Activated CD4-positive, alpha-beta T cell treated with anti-CD3 and anti-CD28 coated beads, Interleukin-2, amount 50 U/mL, for 4 hours (primary cell): ENCODE measurements at regions not wholly inside any gene's neighbourhood (a gene's known extent, or its start where the extent isn't known, plus 50 kb on each side); places are given as distances from the start of the nearest gene placed in this dataset.

Source experiments
- DNase-seq, 2 experiments: peaks; one replicate each; pipeline ENCODE4 v3.0.0-alpha.2; 2020

DNA sequence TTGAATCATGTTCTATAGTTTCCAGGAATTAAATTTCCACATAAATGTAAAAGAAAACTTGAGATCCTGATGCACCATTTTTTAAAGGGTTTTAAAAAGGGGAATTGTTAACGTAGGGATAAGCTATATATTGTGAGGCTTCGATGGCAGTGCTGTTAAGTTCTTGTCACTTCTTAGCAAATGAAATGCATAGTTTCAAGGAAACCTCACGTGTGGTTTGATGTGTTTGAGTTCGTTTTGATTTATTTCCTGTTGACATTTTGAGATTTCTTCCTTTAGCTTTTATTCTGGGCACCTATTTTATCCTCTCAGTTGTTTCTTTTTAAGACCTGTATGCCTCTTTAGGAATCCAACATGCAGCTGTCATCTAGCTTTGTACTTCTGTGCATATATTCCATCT is 301.0 kb downstream of the DOCK8 start:
- DNase-seq = no peak

DNA sequence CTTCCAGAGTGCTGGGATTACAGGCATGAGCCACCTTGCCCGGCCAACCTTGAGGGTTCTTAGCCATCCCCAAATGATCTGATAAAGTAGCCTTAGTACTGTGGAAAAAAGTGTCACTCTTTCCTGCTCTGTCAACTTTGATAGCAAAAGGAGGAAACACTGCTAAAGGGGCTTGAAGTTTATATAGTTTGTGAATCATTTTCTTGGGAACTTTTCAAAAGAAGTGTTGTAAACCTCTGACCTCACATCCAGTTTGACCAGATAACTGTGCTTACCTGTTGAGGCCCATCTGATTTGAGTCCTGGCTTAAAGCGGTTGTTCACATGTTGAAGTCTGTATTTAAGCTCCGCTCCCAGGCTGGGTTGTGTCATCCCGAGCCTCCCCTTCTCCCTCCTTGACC is 303.3 kb downstream of the DOCK8 start:
- no peak for DNase-seq

DNA sequence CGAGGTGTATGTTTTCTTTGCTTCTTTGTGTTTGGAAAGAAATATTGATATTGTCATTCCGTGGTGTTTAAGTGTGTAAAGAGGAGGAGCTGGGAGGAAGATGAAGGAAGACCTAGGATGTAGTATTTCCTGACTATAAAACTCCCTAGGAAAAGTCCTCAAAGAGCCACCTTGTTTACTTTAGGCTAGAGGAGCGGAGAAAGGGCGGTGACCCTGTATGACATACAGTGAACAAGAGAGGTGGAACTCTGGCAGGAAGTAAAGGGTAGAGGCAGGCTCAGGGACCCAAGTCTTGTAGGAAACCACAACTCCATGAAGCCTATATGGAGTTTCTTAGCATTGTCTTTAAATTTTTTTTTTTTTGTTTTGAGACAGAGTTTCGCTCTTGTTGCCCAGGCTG is 303.9 kb downstream of the DOCK8 start:
- no peak for DNase-seq

DNA sequence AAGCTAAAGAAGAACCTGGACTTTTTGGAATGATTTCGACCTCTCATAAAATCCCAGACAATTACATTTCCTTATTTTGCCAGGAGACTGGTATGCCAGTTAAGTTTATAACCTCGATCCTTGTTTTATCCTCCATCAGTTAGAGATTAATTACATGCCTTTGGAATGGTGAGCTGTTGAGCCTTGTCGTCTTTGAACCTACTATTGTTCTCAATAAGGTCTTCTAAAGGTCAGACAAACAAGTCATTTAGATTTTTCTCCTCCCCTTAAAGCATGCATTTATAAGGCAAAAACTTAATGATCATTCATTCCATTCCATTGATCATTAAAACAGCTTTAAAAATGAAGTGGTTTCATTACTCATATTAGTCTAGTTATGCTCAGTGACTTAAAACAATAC is 304.9 kb downstream of the DOCK8 start:
- DNase-seq = no peak

DNA sequence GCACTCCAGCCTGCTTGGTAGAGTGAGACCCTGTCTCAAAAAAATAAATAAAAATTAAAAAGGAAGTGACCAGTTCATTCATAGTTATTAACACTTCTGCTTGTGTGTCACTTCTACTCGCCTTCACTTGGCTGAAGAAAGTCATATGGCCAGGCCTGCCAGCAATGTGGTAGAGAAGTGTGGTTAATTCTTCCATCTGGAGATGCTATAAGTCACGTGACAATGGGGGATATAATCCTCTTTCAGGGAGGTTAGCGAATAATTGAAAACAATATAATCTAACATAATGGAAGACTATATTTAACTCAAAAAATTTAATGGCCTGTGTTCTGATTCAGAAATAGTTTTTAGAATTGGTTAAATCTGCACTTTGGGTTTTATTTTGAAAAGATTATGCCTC is 305.6 kb downstream of the DOCK8 start:
- no peak for DNase-seq

DNA sequence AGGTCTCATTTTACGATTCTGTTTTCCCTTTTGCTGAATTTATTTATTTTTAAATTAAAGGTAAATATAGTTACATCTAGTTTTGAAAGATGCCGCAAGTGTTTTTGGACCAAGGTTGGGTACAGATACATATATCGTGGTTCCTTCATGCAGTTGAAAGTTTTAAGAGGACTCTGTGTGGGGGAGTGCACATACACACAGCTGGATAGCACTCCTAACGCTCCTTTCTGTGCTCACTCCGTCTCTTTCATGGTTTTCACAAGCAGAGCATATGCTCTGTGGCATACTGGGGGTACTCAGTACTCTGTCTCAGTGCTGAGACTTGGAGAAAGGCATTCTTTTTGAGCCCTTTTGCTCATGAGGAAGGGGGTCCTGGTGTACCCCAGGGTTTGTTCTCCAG is 307.5 kb downstream of the DOCK8 start:
- DNase-seq = no peak

DNA sequence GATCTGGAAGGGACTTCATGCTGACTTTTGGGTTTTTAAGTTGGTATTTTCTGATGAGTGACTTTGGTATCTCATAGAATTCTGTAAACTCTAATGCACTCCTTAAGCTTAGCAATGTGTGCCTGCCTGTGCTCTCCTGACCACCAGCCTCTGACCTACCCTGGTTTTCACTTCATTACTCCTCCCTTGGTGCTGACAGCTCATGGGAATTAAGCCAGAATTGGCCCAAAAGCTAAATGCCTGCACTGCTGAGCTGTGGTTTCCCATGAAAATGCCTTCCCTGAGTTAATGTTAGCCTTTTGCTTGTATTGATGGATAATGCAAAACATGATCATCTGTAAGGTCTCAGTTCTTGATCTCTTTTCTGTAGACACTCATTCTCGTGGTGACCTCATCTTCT is 308.0 kb downstream of the DOCK8 start:
- no peak for DNase-seq

DNA sequence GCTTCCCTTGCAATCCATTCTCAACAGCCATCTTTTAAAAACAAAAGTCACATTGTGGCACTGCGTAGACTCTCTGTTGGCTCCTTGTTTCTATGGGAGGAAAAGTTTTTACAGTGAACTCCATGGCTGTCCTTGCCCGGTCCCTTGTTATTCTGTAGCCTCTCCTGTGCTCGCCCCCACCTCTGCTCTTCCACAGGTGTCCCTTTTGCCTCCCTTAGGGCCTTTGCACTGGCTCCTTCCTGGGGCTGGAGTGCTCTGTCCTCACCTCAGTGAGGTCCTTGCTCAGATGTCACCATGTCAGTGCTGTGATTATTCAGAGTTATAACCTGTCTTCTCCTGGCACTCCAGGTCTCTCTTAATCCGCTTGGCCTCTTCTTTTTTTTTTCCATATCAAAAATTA is 308.8 kb downstream of the DOCK8 start:
- DNase-seq = no peak

DNA sequence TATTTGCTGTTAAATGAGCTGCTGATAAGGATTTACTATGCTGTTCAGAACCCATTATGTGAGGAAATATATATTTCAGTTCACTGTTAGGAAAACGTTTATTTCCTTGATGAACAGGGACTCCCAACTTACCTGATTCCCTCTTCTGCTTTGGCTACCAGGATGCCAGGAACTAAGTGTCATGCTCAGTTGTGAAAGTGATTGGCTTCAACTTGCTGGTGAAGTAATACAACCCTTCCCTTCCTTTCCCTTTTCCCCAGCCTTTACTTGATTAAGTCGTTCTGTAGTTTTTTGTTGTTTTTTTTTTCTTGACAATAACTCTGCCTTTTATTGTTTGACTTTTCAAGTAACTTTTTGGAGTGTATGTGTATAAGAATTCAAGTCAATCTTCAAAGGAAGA is 309.3 kb downstream of the DOCK8 start:
- no peak for DNase-seq

DNA sequence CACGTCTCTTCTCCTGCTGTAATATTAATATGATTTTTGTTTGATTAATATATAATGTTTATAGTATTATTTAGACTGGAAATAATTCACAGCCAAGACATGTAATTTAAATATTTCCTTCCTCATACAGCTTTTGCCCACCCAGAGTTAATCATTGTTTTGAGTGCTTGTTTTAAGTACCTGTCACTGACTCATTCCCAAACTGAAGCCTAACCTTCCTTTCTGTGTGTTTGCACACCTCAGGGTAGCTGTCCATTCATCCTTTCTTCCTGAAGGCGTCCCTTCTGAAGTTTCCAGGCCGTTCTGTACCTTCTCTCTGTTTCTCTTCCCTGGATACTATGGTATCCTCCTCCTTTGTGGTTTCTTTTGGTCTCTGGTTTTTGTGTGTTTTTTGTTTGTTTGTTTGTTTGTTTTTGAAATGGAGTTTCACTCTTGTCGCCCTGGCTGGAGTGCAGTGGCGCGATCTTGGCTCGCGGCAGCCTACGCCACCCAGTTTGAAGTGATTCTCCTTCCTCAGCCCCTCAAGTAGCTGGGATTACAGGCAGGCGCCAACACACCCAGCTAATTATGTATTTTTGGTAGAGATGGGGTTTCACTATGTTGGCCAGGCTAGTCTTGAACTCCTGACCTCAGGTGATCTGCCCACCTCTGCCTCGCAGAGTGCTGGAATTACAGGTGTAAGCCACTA is 312.4 kb downstream of the DOCK8 start:
- no peak for DNase-seq

DNA sequence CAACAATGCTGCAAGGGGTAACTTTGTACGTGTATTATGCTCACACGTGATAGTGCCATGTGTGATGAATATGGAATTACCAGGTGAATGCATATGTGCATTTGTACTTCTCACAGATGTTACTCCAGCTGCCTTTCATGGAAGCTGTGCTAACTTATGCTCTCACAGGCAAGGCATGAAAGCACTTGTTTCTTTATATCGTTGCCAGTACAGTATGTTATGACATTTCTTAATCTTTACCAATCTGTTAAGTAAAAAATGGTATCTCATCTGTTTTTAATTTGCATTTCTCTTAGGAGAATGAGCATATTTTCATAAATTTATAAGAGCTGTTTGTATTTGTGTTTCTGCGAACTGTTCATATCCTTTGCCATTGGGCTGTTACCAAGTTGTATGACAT is 311.8 kb upstream of the DMRT1 start:
- DNase-seq = no peak

DNA sequence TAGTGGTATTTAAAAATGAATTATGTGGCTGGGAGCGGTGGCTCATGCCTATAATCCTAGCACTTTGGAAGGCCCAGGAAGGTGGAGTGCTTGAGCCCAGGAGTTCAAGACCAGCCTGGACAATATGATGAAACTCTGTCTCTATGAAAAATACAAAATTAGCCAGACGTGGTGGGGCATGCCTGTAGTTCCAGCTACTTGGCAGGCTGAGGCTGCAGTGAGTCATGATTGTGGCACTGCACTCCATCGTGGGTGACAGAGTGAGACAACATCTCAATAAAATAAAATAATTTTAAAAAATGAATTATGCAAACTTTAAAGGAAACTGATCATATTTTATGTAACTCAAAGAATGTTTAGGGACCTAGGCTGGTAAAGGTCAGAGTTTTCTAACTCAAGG is 310.8 kb upstream of the DMRT1 start:
- no peak for DNase-seq

DNA sequence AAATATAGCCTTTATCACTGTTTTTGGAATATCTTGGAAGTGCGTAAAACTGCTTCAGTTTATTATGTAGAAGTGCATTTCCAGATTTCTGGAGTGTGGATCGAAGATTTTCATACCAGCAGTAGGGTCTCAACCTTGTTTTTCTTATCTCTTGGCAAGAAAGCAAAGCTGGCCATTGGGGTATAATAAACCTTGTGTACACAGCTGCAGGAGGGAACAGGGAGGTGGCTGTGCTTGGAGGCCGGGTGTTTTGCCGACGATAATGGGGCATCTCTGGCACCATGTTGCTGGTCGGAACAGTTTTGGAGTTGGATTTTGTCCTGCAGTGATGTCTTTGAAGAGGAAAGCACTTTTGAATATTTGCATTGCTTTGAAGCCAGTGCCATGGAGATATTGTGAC is 308.8 kb upstream of the DMRT1 start:
- no peak for DNase-seq

DNA sequence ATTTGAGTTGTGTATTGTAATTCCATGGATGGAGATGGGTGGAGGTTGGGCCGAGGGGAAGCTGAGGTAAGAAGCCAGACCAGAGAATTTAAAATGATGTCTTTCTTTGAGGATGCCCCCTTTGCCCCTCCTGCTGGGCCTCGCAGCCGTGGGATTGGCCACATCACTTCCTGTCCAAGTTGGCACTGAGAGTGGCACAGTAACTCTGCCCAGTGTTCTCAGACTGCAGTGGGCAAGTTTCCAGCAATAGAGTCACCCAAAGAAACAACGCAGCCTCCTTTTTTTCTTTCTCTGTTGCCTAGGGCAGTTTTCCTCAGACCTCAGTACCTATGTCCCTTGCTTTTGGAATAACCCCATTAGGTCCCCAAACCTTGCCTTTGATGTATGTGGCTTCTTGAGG is 306.6 kb upstream of the DMRT1 start:
- no peak for DNase-seq

DNA sequence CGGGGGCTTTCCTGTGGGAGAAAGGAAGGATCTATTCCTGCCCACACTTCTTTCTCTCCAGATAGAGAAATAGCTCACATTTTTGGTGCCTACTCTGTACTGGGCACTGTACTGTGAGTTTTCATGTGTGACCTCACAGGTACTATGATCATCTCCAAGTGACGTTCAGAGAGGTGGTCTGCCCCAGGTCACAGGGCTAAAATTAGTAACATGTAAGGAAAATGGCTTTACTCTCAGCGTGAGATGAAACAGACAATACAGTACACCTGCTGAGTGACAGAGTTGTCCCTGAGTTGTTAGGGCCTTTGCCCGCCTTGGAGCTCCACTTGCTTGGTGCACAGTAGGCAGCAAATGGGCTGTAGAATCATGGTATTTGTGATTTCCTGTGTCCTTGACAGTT is 306.1 kb upstream of the DMRT1 start:
- no peak for DNase-seq

DNA sequence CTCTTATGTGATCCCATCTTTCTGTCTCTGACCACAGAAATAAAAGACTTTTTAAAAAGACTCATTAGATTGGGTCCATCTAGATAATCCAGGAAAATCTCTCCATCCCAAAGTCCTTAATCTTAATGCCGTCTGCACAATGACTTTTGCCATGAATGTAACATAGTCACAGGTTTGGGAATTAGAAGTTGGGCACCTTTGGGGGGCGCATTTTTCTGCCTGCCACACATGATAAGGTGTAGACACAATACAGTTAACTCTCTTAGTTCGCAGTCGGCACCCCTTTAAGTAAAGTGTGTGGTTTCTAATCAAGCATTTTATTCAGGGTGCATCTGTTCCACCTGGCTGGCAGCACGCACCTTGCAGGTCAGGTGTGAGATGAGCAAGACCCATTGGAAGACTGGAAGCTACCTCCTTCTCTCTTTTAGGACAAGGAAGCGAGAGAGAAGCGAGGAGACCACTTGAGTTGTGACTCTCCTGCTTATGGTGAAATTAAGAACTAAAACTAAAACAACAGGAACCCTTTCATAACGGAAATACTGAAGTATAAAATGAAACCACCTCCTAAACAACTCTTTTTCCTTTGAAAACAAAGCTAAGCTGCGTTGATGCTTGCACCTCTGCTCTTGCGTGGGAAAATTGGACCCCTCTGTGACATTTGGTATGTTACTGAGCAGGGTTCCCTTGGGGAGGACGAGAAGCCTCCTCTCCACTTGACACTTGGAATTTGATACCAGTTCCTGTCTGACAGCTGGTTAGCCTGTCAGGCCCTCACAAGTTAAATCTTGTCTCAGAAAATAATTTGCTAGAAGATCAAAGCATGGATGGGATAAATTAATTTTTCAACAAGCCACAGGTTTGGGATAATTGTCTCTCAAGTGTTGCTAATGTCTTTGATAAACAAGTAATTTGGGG is 304.6 kb upstream of the DMRT1 start:
- no peak for DNase-seq

DNA sequence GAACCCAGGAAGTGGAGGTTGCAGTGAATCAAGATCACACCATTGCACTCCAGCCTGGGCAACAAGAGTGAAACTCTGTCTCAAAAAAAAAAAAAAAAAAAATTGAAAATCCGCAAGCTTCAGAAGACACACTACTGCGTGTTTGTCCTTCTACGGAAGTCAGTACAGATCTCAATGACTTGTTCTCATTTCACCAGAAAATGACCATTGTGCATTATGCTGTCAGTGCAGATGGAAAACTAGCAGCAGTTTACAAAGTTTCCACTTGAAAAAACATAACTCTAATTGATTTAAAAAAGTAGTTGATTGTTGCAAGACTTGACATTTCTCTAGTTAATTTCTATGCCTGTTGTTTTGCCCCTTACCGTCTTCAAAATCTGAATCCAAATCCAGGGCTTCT is 298.0 kb upstream of the DMRT1 start:
- DNase-seq = no peak

DNA sequence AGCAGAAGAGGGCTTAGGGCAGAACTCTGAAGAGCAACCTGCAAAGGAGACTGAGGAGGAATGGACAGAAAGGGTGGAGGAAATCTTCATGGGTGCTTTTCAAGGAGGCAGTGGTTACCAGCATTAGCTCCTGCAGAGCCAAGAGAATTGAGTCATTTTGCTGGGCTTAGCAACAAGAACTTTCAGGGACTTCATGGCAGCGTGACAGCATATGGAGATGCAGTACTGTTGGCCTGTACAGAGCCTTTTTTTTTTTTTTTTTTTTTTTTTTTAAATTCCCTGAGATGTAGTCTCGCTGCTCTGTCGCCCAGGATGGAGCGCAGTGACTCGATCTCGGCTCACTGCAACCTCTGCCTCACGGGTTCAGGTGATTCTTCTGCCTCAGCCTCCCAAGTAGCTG is 296.0 kb upstream of the DMRT1 start:
- no peak for DNase-seq

DNA sequence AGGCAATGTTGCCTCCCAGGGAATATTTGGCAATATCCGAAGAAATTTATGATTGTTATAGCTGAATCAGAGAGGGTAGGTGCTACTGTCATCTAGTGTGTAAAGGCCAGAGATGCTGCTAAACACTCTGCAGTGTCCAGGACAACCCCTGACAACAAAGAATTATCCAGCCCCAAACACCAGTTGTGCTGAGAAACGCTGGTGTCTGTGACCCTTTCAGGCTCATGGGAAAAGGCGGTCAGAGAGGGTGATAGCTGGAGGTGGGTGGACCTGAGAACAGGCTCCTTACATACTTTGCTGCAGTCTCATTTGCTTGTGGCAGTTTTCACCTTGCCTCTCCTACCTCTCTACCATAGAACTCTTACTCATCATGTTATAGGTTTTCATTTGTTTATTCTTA is 295.3 kb upstream of the DMRT1 start:
- no peak for DNase-seq

DNA sequence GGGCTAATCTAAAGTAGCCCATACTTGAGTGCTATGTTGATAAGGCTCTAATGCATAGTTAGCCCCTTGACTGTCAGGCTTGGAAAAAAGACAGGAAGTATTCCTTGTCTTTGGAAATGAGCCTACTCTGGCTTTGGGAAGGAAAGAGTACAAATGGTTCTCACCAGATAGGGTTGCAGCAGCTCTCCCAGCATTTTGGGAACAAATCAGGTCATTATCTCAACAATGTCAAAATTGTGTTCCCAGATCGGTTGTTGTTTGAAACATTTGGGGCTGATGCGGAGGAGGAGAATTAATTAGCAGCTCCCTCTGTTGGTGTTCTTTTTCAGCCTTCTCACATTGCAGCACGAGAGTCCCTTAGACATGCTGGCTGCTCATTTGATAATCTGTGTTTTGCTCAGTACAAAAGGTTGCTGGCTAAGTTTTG is 294.7 kb upstream of the DMRT1 start:
- DNase-seq = no peak

DNA sequence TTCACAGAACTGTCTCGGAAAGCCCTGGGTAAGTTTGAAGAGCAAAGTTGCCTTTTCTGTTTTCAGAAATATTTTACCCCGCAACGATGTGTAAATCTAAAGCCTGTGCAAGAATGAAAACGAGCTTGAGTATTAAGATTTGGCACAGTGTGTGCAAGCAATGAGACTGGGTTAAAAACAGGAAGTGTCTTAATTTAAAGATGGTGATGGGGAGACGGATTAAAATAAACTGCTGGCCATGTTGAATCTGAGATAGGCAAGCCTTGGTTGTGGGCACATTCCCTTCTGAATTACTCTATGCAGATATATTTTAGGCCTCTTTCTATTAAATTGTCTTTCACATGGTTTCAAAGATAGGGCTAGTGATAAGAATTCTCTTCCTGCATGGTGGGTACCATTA is 294.2 kb upstream of the DMRT1 start:
- DNase-seq = no peak

DNA sequence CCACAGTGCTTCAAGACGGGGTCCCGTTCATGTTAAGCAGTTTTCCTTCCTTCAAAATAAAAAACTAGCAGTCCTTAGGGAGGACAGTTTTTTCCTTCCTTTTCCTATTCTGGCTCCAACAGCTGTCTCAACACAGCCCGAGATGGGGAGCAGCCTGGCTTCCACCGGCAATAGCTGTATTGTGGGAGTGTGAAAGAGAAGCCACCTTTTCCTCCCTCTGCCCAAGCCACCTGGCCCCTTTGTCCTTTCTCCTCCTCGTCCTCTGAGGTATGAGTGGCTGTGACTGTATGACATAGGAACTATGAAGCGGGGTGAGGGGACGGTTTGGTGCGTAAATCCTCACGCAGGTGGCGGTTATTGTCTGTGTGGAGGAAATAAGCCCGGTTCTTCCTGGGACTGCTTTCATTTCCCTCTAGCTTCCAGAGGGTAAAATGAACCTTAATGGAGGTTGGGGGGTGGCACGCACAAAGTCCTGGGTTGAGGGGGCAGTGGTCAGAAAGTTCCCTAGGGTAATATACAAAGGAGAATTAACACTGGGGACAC is 292.0 kb upstream of the DMRT1 start:
- DNase-seq = no peak

DNA sequence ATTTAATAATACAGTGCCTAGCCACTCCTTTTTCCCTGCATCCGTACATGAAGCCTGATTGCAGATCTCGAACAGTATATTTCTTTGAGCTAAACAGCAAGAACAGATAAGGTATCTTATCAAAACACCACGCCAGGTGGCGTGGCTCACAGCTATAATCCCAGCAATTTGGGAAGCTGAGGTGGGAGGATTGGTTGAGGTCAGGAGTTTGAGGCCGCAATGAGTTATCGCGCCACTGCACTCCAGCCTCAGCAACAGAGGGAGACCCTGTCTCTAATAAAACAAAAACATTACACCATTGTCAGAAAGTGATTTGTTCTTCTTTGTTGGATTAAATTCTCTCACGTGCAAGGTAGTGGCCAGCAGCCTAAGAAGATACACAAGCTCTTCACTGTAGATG is 291.2 kb upstream of the DMRT1 start:
- DNase-seq = no peak
